GM18507 (cell line): ENCODE measurements at regions not wholly inside any gene's neighbourhood (a gene's known extent, or its start where the extent isn't known, plus 50 kb on each side); places are given as distances from the start of the nearest gene placed in this dataset.

Source experiments
- DNase-seq: peaks from one replicate; pipeline ENCODE4 v3.0.0; 2011; ENCODE audit warnings: low read depth; ENCODE audit not compliant: insufficient read length; ENCODE audit errors: extremely low spot score
- FAIRE-seq: peaks from 2 replicates; lab custom pipeline; 2011; peaks lifted over from hg19 to GRCh38; lab: Jason Lieb, UNC

- DNase-seq (no peak), FAIRE-seq (no peak)
Measured at GRCh38 chr1:168980656-168981055, 125.8 kb upstream of the ATP1B1 start.

GRCh38 chr1:168982778-168983177 lies 123.7 kb upstream of the ATP1B1 start:
- FAIRE-seq (no peak), DNase-seq (no peak)

GRCh38 chr1:168987330-168987729 lies 119.2 kb upstream of the ATP1B1 start:
- FAIRE-seq (no peak), DNase-seq (no peak)

GRCh38 chr1:168987923-168988322 lies 118.6 kb upstream of the ATP1B1 start:
- peak; percentile 24 for FAIRE-seq
- no peak for DNase-seq

- DNase-seq (no peak), FAIRE-seq (no peak)
Measured at GRCh38 chr1:168989985-168990384, 116.5 kb upstream of the ATP1B1 start.

GRCh38 chr1:168991667-168992475 lies 114.6 kb upstream of the ATP1B1 start:
- no peak for DNase-seq
- no peak for FAIRE-seq

- FAIRE-seq (no peak), DNase-seq (no peak)
Measured at GRCh38 chr1:169001353-169001752, 105.1 kb upstream of the ATP1B1 start.

- no peak for DNase-seq
Measured at GRCh38 chr1:169003864-169004516, 102.5 kb upstream of the ATP1B1 start.

GRCh38 chr1:169005776-169006175 lies 100.7 kb upstream of the ATP1B1 start:
- no peak for DNase-seq
- no peak for FAIRE-seq

More at GRCh38 chr1:169003864-169004516, 102.5 kb upstream of the ATP1B1 start:
- FAIRE-seq, result no peak

- peak; percentile 59 for FAIRE-seq
Measured at GRCh38 chr1:169009666-169010065, 96.8 kb upstream of the ATP1B1 start.

GRCh38 chr1:169012416-169012815 lies 94.1 kb upstream of the ATP1B1 start:
- DNase-seq (no peak), FAIRE-seq (peak; percentile 87)

More at GRCh38 chr1:169009666-169010065, 96.8 kb upstream of the ATP1B1 start:
- DNase-seq, result no peak

- FAIRE-seq (peak; percentile 5), DNase-seq (no peak)
Measured at GRCh38 chr1:169013821-169014220, 92.7 kb upstream of the ATP1B1 start.

GRCh38 chr1:169015464-169015863 lies 91.0 kb upstream of the ATP1B1 start:
- DNase-seq (no peak), FAIRE-seq (no peak)

GRCh38 chr1:169018751-169019150 lies 87.7 kb upstream of the ATP1B1 start:
- FAIRE-seq, result no peak

GRCh38 chr1:169019419-169020058 lies 87.0 kb upstream of the ATP1B1 start:
- DNase-seq, result no peak
- peak; percentile 54 for FAIRE-seq

More at GRCh38 chr1:169018751-169019150, 87.7 kb upstream of the ATP1B1 start:
- DNase-seq, result no peak

- DNase-seq, result no peak
- no peak for FAIRE-seq
Measured at GRCh38 chr1:169020684-169021083, 85.8 kb upstream of the ATP1B1 start.

- no peak for DNase-seq
- no peak for FAIRE-seq
Measured at GRCh38 chr1:169022648-169023047, 83.8 kb upstream of the ATP1B1 start.

- FAIRE-seq (no peak), DNase-seq (no peak)
Measured at GRCh38 chr1:169024255-169024654, 82.2 kb upstream of the ATP1B1 start.

- FAIRE-seq (peak; percentile 97), DNase-seq (peak; percentile 57)
Measured at GRCh38 chr1:169024800-169025271, 81.7 kb upstream of the ATP1B1 start.

- FAIRE-seq (no peak), DNase-seq (no peak)
Measured at GRCh38 chr1:169025412-169025811, 81.1 kb upstream of the ATP1B1 start.
